Tibial nerve (tissue), 4 donors: ENCODE measurements at regions not wholly inside any gene's neighbourhood (a gene's known extent, or its start where the extent isn't known, plus 50 kb on each side); places are given as distances from the start of the nearest gene placed in this dataset.

Source experiments
- DNase-seq, 2 donors: peaks; one replicate each; pipeline ENCODE4 v3.0.0-alpha.2; 2019; ENCODE audit warnings: low spot score in 2 of 2
- H3K27ac ChIP-seq, 4 donors: fragments of 200-600 bp; sonication (generic) in 3 of 4; one replicate each; pipeline ENCODE4 v1.5.1; 2017 to 2019; ENCODE audit warnings: mild to moderate bottlenecking in 1 of 4
- H3K27me3 ChIP-seq, 2 donors: fragments of 200-600 bp; sonication (generic) in 1 of 2; one replicate each; pipeline versions ENCODE4 v1.5.1 to v1.6.0; 2017 to 2019
- H3K36me3 ChIP-seq, 3 donors: fragments of 200-600 bp; sonication (generic); one replicate each; pipeline ENCODE4 v1.5.1; 2018 to 2019
- H3K4me1 ChIP-seq, 4 donors: fragments of 200-600 bp; sonication (generic) in 3 of 4; one replicate each; pipeline ENCODE4 v1.5.1; 2017 to 2019
- H3K4me3 ChIP-seq, 4 donors: fragments of 200-600 bp; sonication (generic) in 3 of 4; one replicate each; pipeline ENCODE4 v1.5.1; 2017 to 2019; ENCODE audit warnings: mild to moderate bottlenecking in 1 of 4, moderate library complexity in 1 of 4
- H3K9me3 ChIP-seq, 4 donors: fragments of 200-600 bp; sonication (generic) in 3 of 4; one replicate each; pipeline ENCODE4 v1.5.1; 2017 to 2019
- CTCF ChIP-seq, 5 experiments: fragments of 200-600 bp in 3 of 5; fragments of 450-650 bp in 2 of 5; sonication (generic) in 3 of 5; IDR thresholded peaks; one replicate each; pipeline ENCODE4 v1.5.1; 2016 to 2019; ENCODE audit warnings: antibody characterized with exemption in 5 of 5, mild to moderate bottlenecking in 3 of 5, moderate library complexity in 2 of 5
- EP300 ChIP-seq, 2 donors: sonication (generic); formaldehyde crosslinking; IDR thresholded peaks; one replicate each; pipeline ENCODE4 v1.6.1; 2017; ENCODE audit warnings: antibody characterized with exemption in 2 of 2, mild to moderate bottlenecking in 1 of 2
- POLR2A ChIP-seq, 2 donors: fragments of 450-650 bp; IDR thresholded peaks; one replicate each; pipeline ENCODE4 v1.6.1; 2017; ENCODE audit warnings: antibody characterized with exemption in 2 of 2, mild to moderate bottlenecking in 2 of 2, moderate library complexity in 2 of 2
- WGBS, 2 donors: methylation state at CpG; one replicate each; pipeline ENCODE4 v1.1.5; 2018; 5-methylcytosine and 5-hydroxymethylcytosine counted together

DNA sequence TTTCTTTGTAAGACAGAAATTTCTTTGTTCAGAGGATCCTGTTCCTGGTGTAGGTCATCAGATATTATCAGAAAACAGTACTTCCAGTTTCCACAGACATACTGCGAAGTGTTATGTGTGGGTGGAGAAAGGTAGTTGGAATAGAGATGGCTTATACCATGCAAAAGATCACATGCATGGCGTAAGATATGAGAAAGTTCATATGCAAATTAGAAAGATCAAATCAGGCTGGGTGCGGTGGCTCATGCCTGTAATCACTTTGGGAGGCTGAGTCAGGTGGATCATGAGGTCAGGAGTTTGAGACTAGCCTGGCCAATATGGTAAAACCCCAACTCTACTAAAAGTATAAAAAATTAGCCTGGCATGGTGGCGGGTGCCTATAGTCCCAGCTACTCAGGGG, 65.2 kb upstream of the GLIS3 start:
- Histone ChIP-seq H3K4me1 (peaks cover 0 to 13% (median 7%) of the 10 kb centered on the region in 4 donors), H3K9me3 (no peaks in the 10 kb centered on the region), H3K4me3 (no peak overlapping the region), H3K27ac (peak overlapping the region in 2 of 4 donors; percentile 16 to 87), H3K27me3 (no peaks in the 10 kb centered on the region), H3K36me3 (no peaks in the 10 kb centered on the region)
- TF ChIP-seq EP300 (IDR thresholded peaks at IDR 0.05) (no peak), CTCF (IDR thresholded peaks at IDR 0.05) (no peak), POLR2A (IDR thresholded peaks at IDR 0.05) (no peak)
- DNase-seq: no peak
- 85 to 90% methylated on average over 4 of the region's 4 CpGs for whole genome bisulfite sequencing, 2 donors

GRCh38 chr9:4362281-4362680, 62.4 kb upstream of the GLIS3 start:
- WGBS, 2 donors: 78 to 85% methylated on average over 4 of the region's 4 CpGs
- Histone ChIP-seq H3K9me3 (no peaks in the 10 kb centered on the region), H3K4me3 (no peak overlapping the region), H3K27ac (no peak overlapping the region), H3K36me3 (no peaks in the 10 kb centered on the region), H3K4me1 (peaks cover 0 to 8% (median 6%) of the 10 kb centered on the region in 4 donors), H3K27me3 (no peaks in the 10 kb centered on the region)
- no peak for DNase-seq
- TF ChIP-seq POLR2A (IDR thresholded peaks at IDR 0.05) (no peak), CTCF (IDR thresholded peaks at IDR 0.05) (no peak), EP300 (IDR thresholded peaks at IDR 0.05) (no peak)

GRCh38 chr9:4359016-4359415, 59.1 kb upstream of the GLIS3 start:
- H3K27ac ChIP-seq: no peak overlapping the region
- no peaks in the 10 kb centered on the region for H3K36me3 ChIP-seq
- H3K4me1 ChIP-seq: no peaks in the 10 kb centered on the region
- H3K27me3 ChIP-seq: no peaks in the 10 kb centered on the region
- no peak for DNase-seq
- H3K4me3 ChIP-seq: no peak overlapping the region
- no peak for TF ChIP-seq EP300 (IDR thresholded peaks at IDR 0.05)
- no peak for TF ChIP-seq POLR2A (IDR thresholded peaks at IDR 0.05)
- TF ChIP-seq CTCF (IDR thresholded peaks at IDR 0.05): no peak
- no peaks in the 10 kb centered on the region for H3K9me3 ChIP-seq
- 91 to 93% methylated on average over 8 of the region's 8 CpGs for WGBS, 2 donors

DNA sequence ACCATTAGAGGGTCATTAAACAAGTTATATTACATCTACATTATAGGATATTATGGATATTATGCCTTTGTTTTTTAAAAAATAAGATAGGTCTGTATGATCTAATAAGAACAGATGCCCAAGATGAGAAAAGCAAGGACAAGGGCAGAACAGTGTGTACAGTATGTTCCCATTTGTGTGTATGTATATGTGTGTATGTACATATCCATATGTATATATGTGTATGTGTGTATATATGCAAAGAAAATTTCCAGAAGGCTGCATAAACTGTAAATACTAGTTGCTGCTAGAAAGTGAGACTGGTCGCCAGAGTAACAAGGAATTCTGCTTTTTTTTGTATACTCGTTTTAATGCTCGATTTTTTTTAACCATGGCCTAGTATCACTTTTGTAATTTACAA, 58.1 kb upstream of the GLIS3 start:
- no peaks in the 10 kb centered on the region for H3K9me3 ChIP-seq
- no peaks in the 10 kb centered on the region for H3K27me3 ChIP-seq
- TF ChIP-seq POLR2A (IDR thresholded peaks at IDR 0.05): no peak
- no peak for TF ChIP-seq EP300 (IDR thresholded peaks at IDR 0.05)
- TF ChIP-seq CTCF (IDR thresholded peaks at IDR 0.05): no peak
- no peak for DNase-seq
- H3K36me3 ChIP-seq: no peaks in the 10 kb centered on the region
- H3K27ac ChIP-seq: no peak overlapping the region
- no peaks in the 10 kb centered on the region for H3K4me1 ChIP-seq
- H3K4me3 ChIP-seq: no peak overlapping the region
- 89 to 95% methylated on average over 3 of the region's 3 CpGs for WGBS, 2 donors

GRCh38 chr9:4356306-4356705, 56.4 kb upstream of the GLIS3 start:
- DNase-seq: no peak
- H3K27ac ChIP-seq: no peak overlapping the region
- no peaks in the 10 kb centered on the region for H3K27me3 ChIP-seq
- TF ChIP-seq EP300 (IDR thresholded peaks at IDR 0.05) (no peak), POLR2A (IDR thresholded peaks at IDR 0.05) (no peak)
- no peaks in the 10 kb centered on the region for H3K36me3 ChIP-seq
- no peaks in the 10 kb centered on the region for H3K4me1 ChIP-seq
- WGBS, 2 donors: 43 to 52% methylated on average over 2 of the region's 2 CpGs
- no peak overlapping the region for H3K4me3 ChIP-seq
- no peaks in the 10 kb centered on the region for H3K9me3 ChIP-seq

DNA sequence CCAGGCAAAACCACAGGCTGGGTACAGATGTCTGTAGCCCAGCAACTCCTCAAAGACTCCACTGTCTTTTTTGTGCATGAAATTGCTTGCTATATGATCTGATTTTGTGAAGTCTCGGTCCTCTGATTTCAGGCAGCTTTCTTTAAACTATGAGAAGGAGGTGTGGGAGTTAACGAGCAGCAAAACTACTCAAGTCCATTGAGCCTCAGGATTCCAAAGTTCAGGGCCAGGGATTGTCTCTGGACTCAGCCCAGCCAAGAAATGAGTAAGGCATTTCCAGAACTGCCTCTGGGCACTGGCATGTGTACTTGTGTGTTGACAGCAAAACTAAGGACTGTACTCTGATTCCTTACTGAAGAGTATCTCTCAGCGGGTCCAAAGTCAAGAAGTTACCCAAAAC, 53.4 kb upstream of the GLIS3 start:
- H3K9me3 ChIP-seq: no peaks in the 10 kb centered on the region
- H3K4me1 ChIP-seq: no peaks in the 10 kb centered on the region
- no peak overlapping the region for H3K4me3 ChIP-seq
- H3K27me3 ChIP-seq: no peaks in the 10 kb centered on the region
- TF ChIP-seq POLR2A (IDR thresholded peaks at IDR 0.05): no peak
- TF ChIP-seq CTCF (IDR thresholded peaks at IDR 0.05): no peak
- no peak for TF ChIP-seq EP300 (IDR thresholded peaks at IDR 0.05)
- H3K36me3 ChIP-seq: no peaks in the 10 kb centered on the region
- peak overlapping the region in 1 of 4 donors; percentile 31 for H3K27ac ChIP-seq
- DNase-seq: no peak
- WGBS, 2 donors: 57 to 65% methylated on average over 3 of the region's 3 CpGs
